GM19463 (cell line): ENCODE measurements at regions not wholly inside any gene's neighbourhood (a gene's known extent, or its start where the extent isn't known, plus 50 kb on each side); places are given as distances from the start of the nearest gene placed in this dataset.
A peak's percentile ranks its signal among the peaks of the same experiment; 100 is the strongest.
"Not testable (repeated sequence)": the region's sequence is repeated elsewhere in the genome, so short reads cannot be mapped to it uniquely, and the experiment has no call there.

Experiments
- ATAC-seq: cut with Tn5 transposase; IDR thresholded peaks from one replicate; pipeline ENCODE4 v1.9.1; 2021; ENCODE audit warnings: mild to moderate bottlenecking, moderate library complexity; ENCODE audit not compliant: unreplicated experiment

GRCh38 chr15:79538527-79538926, 106.4 kb downstream of the MINAR1 start:
- no peak for ATAC-seq

GRCh38 chr15:79539401-79539800, 107.3 kb downstream of the MINAR1 start:
- no peak for ATAC-seq

GRCh38 chr15:79540551-79540950, 108.4 kb downstream of the MINAR1 start:
- ATAC-seq: no peak

GRCh38 chr15:79541196-79541595, 109.1 kb downstream of the MINAR1 start:
- no peak for ATAC-seq

- no peak for ATAC-seq
Observed at GRCh38 chr15:79543097-79543496, 111.0 kb downstream of the MINAR1 start.

- no peak for ATAC-seq
Observed at GRCh38 chr15:79549196-79549595, 117.1 kb downstream of the MINAR1 start.

GRCh38 chr15:79560384-79560783, 128.2 kb downstream of the MINAR1 start:
- ATAC-seq: no peak

GRCh38 chr15:79561982-79562381, 129.8 kb downstream of the MINAR1 start:
- ATAC-seq: no peak

GRCh38 chr15:79562403-79562815, 130.3 kb downstream of the MINAR1 start:
- ATAC-seq: no peak

GRCh38 chr15:79562899-79563298, 130.8 kb downstream of the MINAR1 start:
- ATAC-seq: no peak

- no peak for ATAC-seq
Observed at GRCh38 chr15:79570004-79570403, 137.9 kb downstream of the MINAR1 start.

- no peak for ATAC-seq
Observed at GRCh38 chr15:79572691-79573404, 140.7 kb downstream of the MINAR1 start.

GRCh38 chr15:79574431-79575273, 142.5 kb downstream of the MINAR1 start:
- ATAC-seq: not testable (repeated sequence)

GRCh38 chr15:79582650-79583049, 150.5 kb downstream of the MINAR1 start:
- ATAC-seq: no peak

- no peak for ATAC-seq
Observed at GRCh38 chr15:79592126-79592525, 160.0 kb downstream of the MINAR1 start.

GRCh38 chr15:79593119-79593869, 161.2 kb downstream of the MINAR1 start:
- ATAC-seq: no peak

GRCh38 chr15:79595306-79595705, 163.2 kb downstream of the MINAR1 start:
- no peak for ATAC-seq

GRCh38 chr15:79595995-79596622, 164.0 kb downstream of the MINAR1 start:
- ATAC-seq: peak; percentile 99

- no peak for ATAC-seq
Observed at GRCh38 chr15:79598639-79599038, 166.5 kb downstream of the MINAR1 start.

- no peak for ATAC-seq
Observed at GRCh38 chr15:79601405-79602086, 169.4 kb downstream of the MINAR1 start.
